ENCODE measurements at regions not wholly inside any gene's neighbourhood (a gene's known extent, or its start where the extent isn't known, plus 50 kb on each side); places are given as distances from the start of the nearest gene placed in this dataset.

GRCh38 chr5:4348919-4349318 is 753.3 kb downstream of the IRX1 start:
- no peak for DNase-seq

- no peak for DNase-seq
These were observed 760.6 kb downstream of the IRX1 start for GRCh38 chr5:4356201-4356600.

- DNase-seq, result no peak
These were observed 764.2 kb downstream of the IRX1 start for GRCh38 chr5:4359847-4360246.

- no peak for DNase-seq
These were observed 766.1 kb downstream of the IRX1 start for GRCh38 chr5:4361753-4362152.

- no peak for DNase-seq
These were observed 766.8 kb downstream of the IRX1 start for GRCh38 chr5:4362411-4362810.

GRCh38 chr5:4363045-4363444 is 767.4 kb downstream of the IRX1 start:
- DNase-seq, result no peak

- DNase-seq, result no peak
These were observed 771.0 kb downstream of the IRX1 start for GRCh38 chr5:4366628-4367027.

GRCh38 chr5:4370218-4370617 is 769.9 kb upstream of the ADAMTS16 start:
- no peak for DNase-seq

GRCh38 chr5:4372481-4372880 is 767.6 kb upstream of the ADAMTS16 start:
- DNase-seq, result no peak

- no peak for DNase-seq
These were observed 766.9 kb upstream of the ADAMTS16 start for GRCh38 chr5:4373051-4373820.

GRCh38 chr5:4374866-4375265 is 765.3 kb upstream of the ADAMTS16 start:
- no peak for DNase-seq

GRCh38 chr5:4375640-4376039 is 764.5 kb upstream of the ADAMTS16 start:
- no peak for DNase-seq

- DNase-seq, result no peak
These were observed 757.0 kb upstream of the ADAMTS16 start for GRCh38 chr5:4383102-4383501.

- DNase-seq, result no peak
These were observed 756.5 kb upstream of the ADAMTS16 start for GRCh38 chr5:4383518-4384198.

- DNase-seq, result no peak
These were observed 755.5 kb upstream of the ADAMTS16 start for GRCh38 chr5:4384649-4385048.

- DNase-seq, result no peak
These were observed 754.0 kb upstream of the ADAMTS16 start for GRCh38 chr5:4386152-4386551.

- no peak for DNase-seq
These were observed 752.8 kb upstream of the ADAMTS16 start for GRCh38 chr5:4387290-4387689.

GRCh38 chr5:4395752-4396151 is 744.4 kb upstream of the ADAMTS16 start:
- DNase-seq, result no peak

- DNase-seq, result no peak
These were observed 734.4 kb upstream of the ADAMTS16 start for GRCh38 chr5:4405614-4406219.

GRCh38 chr5:4410151-4410550 is 730.0 kb upstream of the ADAMTS16 start:
- no peak for DNase-seq

GRCh38 chr5:4411664-4412063 is 728.5 kb upstream of the ADAMTS16 start:
- no peak for DNase-seq

- DNase-seq, result peak; percentile 6
These were observed 726.1 kb upstream of the ADAMTS16 start for GRCh38 chr5:4413996-4414395.

- DNase-seq, result no peak
These were observed 722.0 kb upstream of the ADAMTS16 start for GRCh38 chr5:4418084-4418483.

- DNase-seq, result no peak
These were observed 720.8 kb upstream of the ADAMTS16 start for GRCh38 chr5:4419281-4419680.

Measured in GF-D8 (cell line).